ENCODE measurements at regions not wholly inside any gene's neighbourhood (a gene's known extent, or its start where the extent isn't known, plus 50 kb on each side); places are given as distances from the start of the nearest gene placed in this dataset.

GRCh38 chr2:196413821-196414274 is 225.7 kb upstream of the CCDC150 start:
- Histone ChIP-seq H3K9me3 (no peaks in the 10 kb centered on the region), H3K36me3 (no peaks in the 10 kb centered on the region), H3K4me3 (no peak overlapping the region), H3K4me1 (no peaks in the 10 kb centered on the region), H3K27ac (no peak overlapping the region), H3K27me3 (no peaks in the 10 kb centered on the region)
- no peak for DNase-seq (ENCODE audit: extremely low spot score in 2 of 2)
- TF ChIP-seq CTCF (IDR thresholded peaks at IDR 0.05) = no peak
- TF ChIP-seq POLR2AphosphoS5 (IDR thresholded peaks at IDR 0.05; ENCODE audit: insufficient read depth in 1 of 2, low read depth in 1 of 2) = no peak
- TF ChIP-seq POLR2A (IDR thresholded peaks at IDR 0.05) = no peak
- intact Hi-C loops (cut with DNase I) = no loop called here

- no peak overlapping the region for H3K4me3 ChIP-seq
- no peaks in the 10 kb centered on the region for H3K9me3 ChIP-seq
- H3K27ac ChIP-seq = no peak overlapping the region
- H3K27me3 ChIP-seq = no peaks in the 10 kb centered on the region
- H3K4me1 ChIP-seq = no peaks in the 10 kb centered on the region
- no peak for DNase-seq (ENCODE audit: extremely low spot score in 2 of 2)
- no peaks in the 10 kb centered on the region for H3K36me3 ChIP-seq
- TF ChIP-seq POLR2A (IDR thresholded peaks at IDR 0.05) (no peak), POLR2AphosphoS5 (IDR thresholded peaks at IDR 0.05; ENCODE audit: insufficient read depth in 1 of 2, low read depth in 1 of 2) (no peak), CTCF (IDR thresholded peaks at IDR 0.05) (no peak)
- intact Hi-C loops (cut with DNase I) = no loop called here
Measured at GRCh38 chr2:196415384-196415783, 224.1 kb upstream of the CCDC150 start.

GRCh38 chr2:196420143-196420542 is 219.4 kb upstream of the CCDC150 start:
- Histone ChIP-seq H3K27ac (no peak overlapping the region), H3K36me3 (no peaks in the 10 kb centered on the region), H3K4me3 (no peak overlapping the region), H3K27me3 (no peaks in the 10 kb centered on the region), H3K9me3 (no peaks in the 10 kb centered on the region), H3K4me1 (no peaks in the 10 kb centered on the region)
- TF ChIP-seq POLR2AphosphoS5 (IDR thresholded peaks at IDR 0.05; ENCODE audit: insufficient read depth in 1 of 2, low read depth in 1 of 2) (peak in 1 of 2 donors; percentile 10), CTCF (IDR thresholded peaks at IDR 0.05) (no peak), POLR2A (IDR thresholded peaks at IDR 0.05) (no peak)
- no peak for DNase-seq (ENCODE audit: extremely low spot score in 2 of 2)
- intact Hi-C loops (cut with DNase I) = no loop called here

GRCh38 chr2:196421880-196422279 is 217.6 kb upstream of the CCDC150 start:
- H3K9me3 ChIP-seq = no peaks in the 10 kb centered on the region
- TF ChIP-seq CTCF (IDR thresholded peaks at IDR 0.05) (no peak), POLR2A (IDR thresholded peaks at IDR 0.05) (no peak), POLR2AphosphoS5 (IDR thresholded peaks at IDR 0.05; ENCODE audit: insufficient read depth in 1 of 2, low read depth in 1 of 2) (no peak)
- no peak overlapping the region for H3K27ac ChIP-seq
- no peak for DNase-seq (ENCODE audit: extremely low spot score in 2 of 2)
- no peaks in the 10 kb centered on the region for H3K4me1 ChIP-seq
- no peaks in the 10 kb centered on the region for H3K36me3 ChIP-seq
- H3K4me3 ChIP-seq = no peak overlapping the region
- H3K27me3 ChIP-seq = no peaks in the 10 kb centered on the region
- intact Hi-C loops (cut with DNase I) = no loop called here

- Histone ChIP-seq H3K27ac (no peak overlapping the region), H3K4me1 (no peaks in the 10 kb centered on the region), H3K36me3 (no peaks in the 10 kb centered on the region), H3K27me3 (no peaks in the 10 kb centered on the region), H3K4me3 (no peak overlapping the region), H3K9me3 (no peaks in the 10 kb centered on the region)
- TF ChIP-seq POLR2AphosphoS5 (IDR thresholded peaks at IDR 0.05; ENCODE audit: insufficient read depth in 1 of 2, low read depth in 1 of 2) (no peak), POLR2A (IDR thresholded peaks at IDR 0.05) (no peak), CTCF (IDR thresholded peaks at IDR 0.05) (no peak)
- DNase-seq (ENCODE audit: extremely low spot score in 2 of 2) = no peak
- intact Hi-C loops (cut with DNase I) = no loop called here
Measured at GRCh38 chr2:196422361-196422760, 217.2 kb upstream of the CCDC150 start.

Data from vagina (tissue), 2 donors.